ENCODE measurements at regions not wholly inside any gene's neighbourhood (a gene's known extent, or its start where the extent isn't known, plus 50 kb on each side); places are given as distances from the start of the nearest gene placed in this dataset.

DNA sequence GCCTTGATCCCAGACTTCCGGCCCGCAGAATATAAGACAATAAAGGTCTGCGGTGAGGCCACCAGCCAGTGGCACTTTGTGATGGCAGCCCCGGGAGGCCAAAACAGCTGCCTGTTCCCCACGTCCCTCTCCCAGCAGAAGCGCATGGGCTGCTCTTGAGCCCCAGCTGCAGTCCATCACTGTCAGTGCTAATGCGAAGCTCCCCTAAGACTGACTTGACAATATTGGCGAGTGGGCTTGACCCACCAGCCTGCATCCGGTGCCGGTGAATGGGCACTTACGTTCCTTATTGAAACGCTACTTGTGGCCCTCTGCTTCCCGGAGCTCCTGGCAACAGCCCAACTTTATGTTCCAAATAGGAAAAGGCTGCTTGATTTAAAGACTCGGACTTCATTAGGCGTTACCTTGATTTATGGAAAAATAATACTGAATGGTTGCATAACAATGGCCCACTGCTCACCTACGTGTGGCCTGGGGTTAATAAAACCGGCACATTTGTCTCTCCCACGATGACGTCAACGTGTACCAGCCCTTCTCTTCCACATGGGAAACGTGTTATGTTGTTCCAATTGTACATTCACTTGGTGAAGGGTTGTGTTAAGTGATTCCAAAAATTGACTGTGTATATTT is 93.4 kb upstream of the SEPTIN5 start:
- TF ChIP-seq, protein P1, sequence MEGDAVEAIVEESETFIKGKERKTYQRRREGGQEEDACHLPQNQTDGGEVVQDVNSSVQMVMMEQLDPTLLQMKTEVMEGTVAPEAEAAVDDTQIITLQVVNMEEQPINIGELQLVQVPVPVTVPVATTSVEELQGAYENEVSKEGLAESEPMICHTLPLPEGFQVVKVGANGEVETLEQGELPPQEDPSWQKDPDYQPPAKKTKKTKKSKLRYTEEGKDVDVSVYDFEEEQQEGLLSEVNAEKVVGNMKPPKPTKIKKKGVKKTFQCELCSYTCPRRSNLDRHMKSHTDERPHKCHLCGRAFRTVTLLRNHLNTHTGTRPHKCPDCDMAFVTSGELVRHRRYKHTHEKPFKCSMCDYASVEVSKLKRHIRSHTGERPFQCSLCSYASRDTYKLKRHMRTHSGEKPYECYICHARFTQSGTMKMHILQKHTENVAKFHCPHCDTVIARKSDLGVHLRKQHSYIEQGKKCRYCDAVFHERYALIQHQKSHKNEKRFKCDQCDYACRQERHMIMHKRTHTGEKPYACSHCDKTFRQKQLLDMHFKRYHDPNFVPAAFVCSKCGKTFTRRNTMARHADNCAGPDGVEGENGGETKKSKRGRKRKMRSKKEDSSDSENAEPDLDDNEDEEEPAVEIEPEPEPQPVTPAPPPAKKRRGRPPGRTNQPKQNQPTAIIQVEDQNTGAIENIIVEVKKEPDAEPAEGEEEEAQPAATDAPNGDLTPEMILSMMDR (IDR thresholded peaks at IDR 0.05): no peak
- TF ChIP-seq POLR2A (IDR thresholded peaks at IDR 0.05): no peak

Measured in thyroid gland (tissue), 4 donors.